ENCODE measurements at regions not wholly inside any gene's neighbourhood (a gene's known extent, or its start where the extent isn't known, plus 50 kb on each side); places are given as distances from the start of the nearest gene placed in this dataset.

GRCh38 chr2:155748131-155748530, 584.4 kb downstream of the NR4A2 start:
- no peak for FAIRE-seq
- TF ChIP-seq POLR2A (IDR thresholded peaks at IDR 0.05; ENCODE audit: low read depth, low read length): no peak
- no peak for DNase-seq (ENCODE audit: insufficient read length, low spot score)

DNA sequence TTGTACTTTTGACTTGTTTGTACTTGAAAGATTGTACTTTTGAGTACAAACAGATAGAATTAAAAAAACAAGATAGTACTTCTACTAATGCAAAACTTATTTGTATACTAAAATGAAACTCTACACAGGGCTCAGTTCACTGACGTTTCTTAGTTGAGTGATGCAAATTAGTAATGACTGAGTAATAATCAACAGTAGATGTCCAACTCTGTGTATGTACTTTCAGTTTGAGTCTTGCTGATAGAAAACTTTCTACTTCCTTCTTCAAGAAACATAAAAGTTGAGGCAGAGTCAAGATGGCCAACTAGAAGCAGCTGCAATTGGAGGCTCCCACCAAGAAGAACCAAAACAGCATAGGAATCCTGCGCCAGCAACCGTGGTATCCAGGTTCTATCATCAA, 585.0 kb downstream of the NR4A2 start:
- DNase-seq (ENCODE audit: insufficient read length, low spot score) (no peak), FAIRE-seq (no peak)
- no peak for TF ChIP-seq POLR2A (IDR thresholded peaks at IDR 0.05; ENCODE audit: low read depth, low read length)

- DNase-seq (ENCODE audit: insufficient read length, low spot score): no peak
- no peak for TF ChIP-seq POLR2A (IDR thresholded peaks at IDR 0.05; ENCODE audit: low read depth, low read length)
- no peak for FAIRE-seq
Observed at GRCh38 chr2:155733091-155733853, 599.2 kb downstream of the NR4A2 start.

- DNase-seq (ENCODE audit: insufficient read length, low spot score): no peak
- TF ChIP-seq POLR2A (IDR thresholded peaks at IDR 0.05; ENCODE audit: low read depth, low read length): no peak
- FAIRE-seq: no peak
Observed at GRCh38 chr2:155730804-155731203, 601.7 kb downstream of the NR4A2 start.

DNA sequence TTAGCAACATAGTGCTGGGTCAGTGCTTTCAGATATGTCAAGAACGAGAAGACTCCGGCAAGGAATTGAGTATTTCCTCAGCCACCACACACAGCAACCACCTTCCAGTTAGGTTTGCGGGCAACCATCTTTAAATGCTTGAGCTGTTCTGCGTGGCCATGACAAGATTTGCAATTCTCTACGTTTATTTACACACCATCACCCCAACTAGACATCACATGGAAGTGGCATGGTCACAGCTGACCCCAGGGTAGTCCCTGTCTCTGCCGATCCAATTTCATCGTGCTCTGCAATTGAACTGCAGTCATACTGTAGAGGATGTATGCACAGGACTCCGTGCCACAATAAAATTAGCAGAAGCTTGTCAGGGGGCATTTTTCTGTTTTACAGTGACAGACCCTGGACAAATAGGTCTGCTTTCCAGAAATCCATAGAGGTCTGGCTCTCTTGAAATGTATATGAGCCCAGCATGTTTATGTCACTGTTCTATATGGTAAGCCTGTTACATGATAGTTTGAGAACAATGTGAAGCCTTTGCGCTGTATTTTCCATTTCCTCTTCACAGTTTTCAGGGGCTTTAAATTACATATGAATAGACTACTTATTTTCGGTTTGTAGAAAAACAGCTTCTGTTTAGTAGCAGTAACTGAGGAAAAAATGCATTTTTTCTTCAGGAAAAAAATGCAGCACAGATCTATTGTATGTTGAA, 605.2 kb downstream of the NR4A2 start:
- TF ChIP-seq POLR2A (IDR thresholded peaks at IDR 0.05; ENCODE audit: low read depth, low read length): no peak
- DNase-seq (ENCODE audit: insufficient read length, low spot score): no peak
- FAIRE-seq: no peak

DNA sequence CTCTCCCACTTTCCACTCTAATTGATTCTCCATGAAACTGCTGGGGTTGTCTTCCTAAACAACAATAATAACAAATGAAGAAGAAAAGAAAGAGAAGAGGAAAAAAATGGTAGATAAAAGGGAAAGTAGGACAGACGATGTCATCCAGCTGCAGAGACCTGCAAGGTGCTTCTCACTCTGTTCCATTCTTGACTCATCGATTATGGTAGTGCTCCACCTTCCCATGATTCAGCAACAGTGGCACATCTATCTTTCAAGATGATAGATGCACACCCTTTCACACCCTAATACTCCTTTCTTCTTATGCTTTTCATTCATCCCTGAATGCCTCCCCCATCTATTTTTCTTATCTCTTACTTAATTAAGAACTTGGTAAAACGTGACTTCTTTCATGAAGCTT, 610.2 kb downstream of the NR4A2 start:
- DNase-seq (ENCODE audit: insufficient read length, low spot score) (no peak), FAIRE-seq (peak; percentile 53)
- no peak for TF ChIP-seq POLR2A (IDR thresholded peaks at IDR 0.05; ENCODE audit: low read depth, low read length)

- DNase-seq (ENCODE audit: insufficient read length, low spot score) (no peak), FAIRE-seq (no peak)
- TF ChIP-seq POLR2A (IDR thresholded peaks at IDR 0.05; ENCODE audit: low read depth, low read length): no peak
Observed at GRCh38 chr2:155715705-155716104, 616.8 kb downstream of the NR4A2 start.

DNA sequence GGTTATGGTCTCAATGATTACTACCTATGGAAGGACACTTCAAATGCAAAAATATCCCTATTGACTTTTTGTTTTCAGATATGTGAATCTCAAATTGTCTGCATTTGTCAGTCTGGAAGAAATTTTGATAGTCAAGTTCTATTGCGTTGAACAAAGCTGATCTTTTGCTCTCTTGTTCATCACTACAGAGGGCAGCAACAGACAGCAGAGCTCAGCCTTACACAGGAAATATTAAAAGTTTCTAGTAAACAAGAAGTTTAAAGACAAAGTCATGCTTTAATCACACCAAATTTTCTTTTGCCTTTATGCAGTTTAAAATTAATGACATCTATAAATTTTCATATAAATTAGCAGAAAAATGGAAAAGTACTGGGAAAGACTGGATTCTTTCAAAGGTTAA, 617.5 kb downstream of the NR4A2 start:
- FAIRE-seq (no peak), DNase-seq (ENCODE audit: insufficient read length, low spot score) (no peak)
- no peak for TF ChIP-seq POLR2A (IDR thresholded peaks at IDR 0.05; ENCODE audit: low read depth, low read length)

DNA sequence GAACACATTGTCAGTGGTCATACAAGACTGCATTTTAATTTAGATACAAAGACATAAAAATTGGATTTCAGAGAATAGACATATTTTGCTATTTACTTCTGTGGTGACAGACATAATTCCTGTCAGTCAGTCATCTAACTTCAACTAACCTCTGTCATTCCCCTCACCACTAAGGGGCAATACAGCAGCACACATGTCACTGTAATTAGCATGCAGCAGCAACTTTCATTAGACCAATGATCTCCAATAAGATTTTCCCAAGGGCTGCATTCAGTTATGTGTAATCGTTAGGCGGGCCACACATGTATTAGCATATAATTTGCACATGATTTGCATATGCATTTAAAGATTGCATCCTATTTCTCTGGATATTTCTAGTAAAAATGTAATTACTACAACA, 624.5 kb downstream of the NR4A2 start:
- FAIRE-seq: no peak
- TF ChIP-seq POLR2A (IDR thresholded peaks at IDR 0.05; ENCODE audit: low read depth, low read length): no peak

GRCh38 chr2:155703917-155704316, 628.6 kb downstream of the NR4A2 start:
- FAIRE-seq (no peak), DNase-seq (ENCODE audit: insufficient read length, low spot score) (no peak)
- no peak for TF ChIP-seq POLR2A (IDR thresholded peaks at IDR 0.05; ENCODE audit: low read depth, low read length)

More for the DNA sequence above, 624.5 kb downstream of the NR4A2 start:
- DNase-seq (ENCODE audit: insufficient read length, low spot score): no peak

DNA sequence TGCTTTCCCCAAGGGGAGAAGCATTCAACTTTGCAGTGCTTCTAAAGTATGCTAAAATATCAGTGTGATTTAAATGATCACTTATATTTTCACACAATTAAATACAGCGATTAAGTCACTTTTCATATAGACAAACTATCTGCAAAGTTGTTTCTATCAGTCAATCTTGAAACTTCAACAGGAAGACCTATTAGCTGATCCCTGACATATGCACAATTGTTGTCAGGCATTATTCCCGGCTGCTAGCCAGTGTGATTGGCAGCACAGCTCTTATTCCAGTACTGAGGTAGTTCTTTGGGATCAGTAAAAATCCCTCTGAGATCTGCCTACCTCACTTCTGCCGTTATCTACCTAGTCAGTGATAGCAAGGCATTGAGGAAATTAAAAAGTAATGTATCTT, 629.5 kb downstream of the NR4A2 start:
- TF ChIP-seq POLR2A (IDR thresholded peaks at IDR 0.05; ENCODE audit: low read depth, low read length): no peak
- DNase-seq (ENCODE audit: insufficient read length, low spot score) (no peak), FAIRE-seq (no peak)

DNA sequence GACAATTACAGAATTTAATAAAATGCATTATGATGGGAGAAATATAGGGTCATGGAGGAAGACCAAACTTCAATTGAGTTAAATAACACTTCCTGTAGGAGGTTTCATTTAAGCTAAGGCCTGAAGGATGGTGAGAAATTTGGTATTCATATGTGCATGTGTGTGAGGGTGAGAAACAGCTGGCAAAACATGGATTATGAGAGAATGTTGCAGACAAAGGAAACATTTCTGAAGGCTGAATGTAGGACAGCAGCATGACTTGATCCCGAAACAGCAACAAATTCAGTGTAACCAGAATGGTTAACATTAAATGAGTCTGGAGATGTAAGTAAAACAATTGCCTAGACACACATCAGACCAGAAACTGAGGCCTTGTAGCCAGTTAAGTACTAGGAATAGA, 630.8 kb downstream of the NR4A2 start:
- TF ChIP-seq POLR2A (IDR thresholded peaks at IDR 0.05; ENCODE audit: low read depth, low read length): no peak
- DNase-seq (ENCODE audit: insufficient read length, low spot score): no peak
- no peak for FAIRE-seq

DNA sequence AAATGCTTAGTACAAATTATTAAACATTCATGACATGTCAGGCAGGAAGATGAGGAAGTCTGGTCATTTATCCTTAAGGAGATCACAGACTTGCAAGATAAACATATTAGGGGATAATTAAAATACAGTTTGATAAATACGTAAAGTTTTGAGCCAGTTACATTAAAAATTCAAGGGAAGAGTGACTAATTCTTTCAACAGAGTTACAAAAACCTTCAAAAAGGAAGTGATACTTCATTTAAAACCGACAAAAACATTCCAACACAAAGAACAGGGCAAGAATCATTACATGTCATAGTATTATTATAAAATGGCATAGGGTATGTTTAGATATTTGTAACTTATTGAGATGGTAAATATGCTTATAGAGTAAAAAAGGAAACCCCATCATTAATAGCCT, 636.0 kb downstream of the NR4A2 start:
- TF ChIP-seq POLR2A (IDR thresholded peaks at IDR 0.05; ENCODE audit: low read depth, low read length): no peak
- FAIRE-seq (no peak), DNase-seq (ENCODE audit: insufficient read length, low spot score) (no peak)

DNA sequence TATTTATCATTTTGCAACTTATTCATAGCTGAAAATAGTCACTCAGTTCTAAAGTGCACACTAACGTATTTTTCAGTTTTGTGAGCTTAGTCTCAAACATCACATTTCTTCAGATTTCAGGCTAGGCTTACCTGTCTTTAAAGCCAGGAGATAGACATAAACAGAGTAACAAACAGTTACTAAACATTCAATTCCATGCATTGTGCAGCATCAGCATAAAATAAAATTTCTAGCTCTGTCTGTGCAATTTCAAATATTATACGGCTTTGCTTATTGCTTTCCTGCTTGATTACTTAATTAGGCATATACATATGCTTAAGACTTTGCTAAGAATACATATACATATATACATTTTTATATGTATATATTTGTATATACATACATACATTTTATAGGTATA, 637.0 kb downstream of the NR4A2 start:
- TF ChIP-seq POLR2A (IDR thresholded peaks at IDR 0.05; ENCODE audit: low read depth, low read length): no peak
- FAIRE-seq (no peak), DNase-seq (ENCODE audit: insufficient read length, low spot score) (no peak)

DNA sequence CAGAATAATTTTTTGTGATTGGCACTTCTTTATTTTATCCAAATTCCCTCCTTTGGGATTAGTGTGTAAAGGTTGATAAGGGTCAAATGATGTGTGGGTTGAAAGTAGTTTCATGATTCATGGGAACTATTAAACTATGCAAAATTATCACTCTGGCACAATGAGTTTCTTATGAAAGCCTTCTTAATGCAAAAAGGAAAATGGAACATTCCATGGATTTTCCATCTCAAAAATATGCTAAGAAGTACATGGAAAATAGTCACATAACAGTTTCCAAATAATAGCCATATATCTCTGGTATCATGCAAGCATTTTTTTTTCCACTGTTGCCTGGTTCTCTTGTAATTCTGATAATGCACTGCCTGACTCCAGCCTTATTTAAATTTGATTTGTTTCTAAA, 639.7 kb downstream of the NR4A2 start:
- no peak for TF ChIP-seq POLR2A (IDR thresholded peaks at IDR 0.05; ENCODE audit: low read depth, low read length)
- FAIRE-seq: no peak
- no peak for DNase-seq (ENCODE audit: insufficient read length, low spot score)
